GM19025 (cell line): ENCODE measurements at regions not wholly inside any gene's neighbourhood (a gene's known extent, or its start where the extent isn't known, plus 50 kb on each side); places are given as distances from the start of the nearest gene placed in this dataset.
A peak's percentile ranks its signal among the peaks of the same experiment; 100 is the strongest.
"Not testable (repeated sequence)": the region's sequence is repeated elsewhere in the genome, so short reads cannot be mapped to it uniquely, and the experiment has no call there.

Experiments
- ATAC-seq: cut with Tn5 transposase; IDR thresholded peaks from one replicate; pipeline ENCODE4 v1.9.1; 2021; ENCODE audit warnings: mild to moderate bottlenecking, low read depth, moderate library complexity; ENCODE audit not compliant: unreplicated experiment

GRCh38 chr3:194028434-194029004 lies 107.4 kb upstream of the HES1 start:
- no peak for ATAC-seq

GRCh38 chr3:194029846-194030245 lies 106.1 kb upstream of the HES1 start:
- no peak for ATAC-seq

- no peak for ATAC-seq
Measured at GRCh38 chr3:194030372-194030771, 105.6 kb upstream of the HES1 start.

DNA sequence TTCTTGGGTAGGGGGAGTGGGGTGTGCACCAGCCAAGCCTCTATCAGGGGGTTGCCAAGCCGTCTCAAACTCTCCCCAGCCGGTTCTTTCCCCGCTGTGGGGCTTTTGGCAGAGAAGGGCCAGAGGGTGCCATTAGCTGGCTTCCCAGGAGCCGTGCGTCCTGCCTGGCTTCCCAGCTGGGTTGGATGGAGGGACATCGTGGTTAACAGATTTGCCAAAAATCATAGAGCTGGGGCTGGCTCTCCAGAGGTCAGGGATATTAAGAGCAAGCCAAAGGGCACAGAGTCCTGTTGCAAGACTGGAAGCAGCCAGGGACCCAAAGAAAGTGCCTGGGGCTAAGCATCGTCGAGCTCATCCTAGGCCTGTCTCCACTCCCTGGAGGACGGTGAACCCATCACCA lies 104.6 kb upstream of the HES1 start:
- ATAC-seq, result no peak

DNA sequence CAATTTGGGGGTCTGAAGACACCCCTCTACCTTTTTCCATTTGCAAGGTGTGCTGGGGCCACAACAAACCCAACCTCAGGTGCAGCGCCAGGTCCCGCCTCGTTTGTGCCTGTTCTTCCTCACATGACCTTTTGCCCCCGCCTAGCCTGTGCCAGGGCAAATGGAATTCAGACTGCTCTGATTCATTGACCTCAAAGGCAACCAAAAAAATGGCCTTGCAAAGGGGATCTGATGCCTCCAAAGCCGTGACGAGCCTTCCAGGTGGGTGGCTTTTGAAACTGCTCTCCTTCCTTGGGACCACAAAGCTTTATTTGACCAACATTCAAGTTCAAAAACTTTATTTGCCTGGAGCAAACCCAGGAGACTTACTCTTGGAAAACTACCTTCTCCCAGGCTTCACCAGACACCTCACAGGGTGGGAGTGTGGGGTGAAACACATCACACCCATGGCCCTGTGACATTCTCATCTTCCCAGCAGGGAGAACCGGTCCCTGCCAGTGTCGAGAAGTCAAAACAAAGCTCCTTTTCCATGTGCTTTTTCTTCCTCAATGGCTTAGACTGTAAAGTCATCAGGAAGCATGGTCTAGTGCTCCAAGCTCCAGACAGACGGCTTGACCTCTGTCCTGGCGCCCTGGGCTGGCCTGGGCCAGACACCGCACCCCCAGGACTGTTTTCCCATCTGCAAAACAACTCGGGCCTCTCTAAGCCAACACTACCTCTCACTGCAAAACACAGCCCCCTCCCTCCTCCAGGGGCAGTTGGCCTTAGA lies 103.9 kb upstream of the HES1 start:
- ATAC-seq, result no peak

DNA sequence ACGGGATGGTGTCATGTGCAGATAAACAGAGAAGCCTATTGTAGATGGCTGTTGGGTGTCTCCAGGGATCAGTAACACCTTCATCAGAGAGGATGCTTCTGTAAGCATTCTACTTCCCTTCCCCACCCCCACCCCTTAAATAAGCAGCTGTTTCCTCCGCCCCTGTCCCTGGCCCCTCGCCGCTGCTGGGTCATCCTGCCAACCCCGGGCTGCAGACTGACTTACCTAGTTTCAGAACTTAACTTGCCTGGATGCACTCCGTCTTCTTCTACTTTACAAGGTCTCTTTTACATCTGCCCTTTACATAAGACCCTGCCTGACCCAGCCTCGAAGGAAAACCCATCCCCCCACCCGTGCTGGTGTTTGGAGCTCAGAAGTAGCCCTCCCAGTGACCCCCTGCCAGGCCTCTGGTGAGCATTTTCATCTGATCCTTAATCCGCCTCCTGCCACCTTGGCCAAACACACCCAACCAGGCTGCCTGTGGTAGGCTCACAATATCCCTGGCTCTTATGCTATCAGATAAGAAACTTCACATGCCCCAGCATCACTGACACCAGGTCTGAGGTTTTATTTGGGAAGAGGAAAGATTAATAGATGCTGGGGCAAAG lies 103.0 kb upstream of the HES1 start:
- no peak for ATAC-seq

GRCh38 chr3:194034346-194035336 lies 101.3 kb upstream of the HES1 start:
- no peak for ATAC-seq

DNA sequence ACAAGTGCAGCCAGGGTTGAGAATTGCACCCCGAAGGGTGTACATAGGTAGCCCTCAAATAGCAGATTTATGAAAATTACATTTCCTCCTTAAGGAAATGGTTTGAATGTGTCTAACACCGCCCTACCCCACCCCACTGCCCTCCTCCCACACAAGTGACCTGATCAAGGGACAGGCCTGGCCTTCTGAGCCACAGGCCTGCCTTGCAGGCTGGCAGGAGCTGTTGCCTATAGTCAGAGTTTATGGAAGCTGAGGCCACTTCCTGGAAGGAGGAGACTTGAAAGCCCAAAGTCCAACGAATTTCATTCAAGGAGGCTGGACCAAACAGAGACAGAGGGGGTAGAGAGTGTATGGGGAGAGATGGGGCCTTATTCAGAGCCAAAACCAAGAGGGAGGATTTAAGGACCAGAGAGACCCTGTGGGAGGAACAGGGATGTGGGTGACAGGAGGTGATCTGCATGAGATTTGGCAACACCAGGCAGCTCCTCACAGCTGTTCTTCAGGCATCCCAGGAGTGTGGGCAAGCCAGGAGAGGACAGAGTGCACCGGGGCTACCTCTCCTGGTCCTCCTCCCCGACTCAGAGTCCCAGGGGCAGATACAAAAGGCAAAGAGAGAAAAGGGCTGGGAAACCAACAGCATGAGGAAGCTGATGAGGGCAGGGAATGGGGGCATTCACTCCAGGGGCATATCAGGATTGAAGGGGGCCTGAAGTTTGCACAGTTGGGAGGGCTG lies 100.4 kb upstream of the HES1 start:
- ATAC-seq, result no peak

DNA sequence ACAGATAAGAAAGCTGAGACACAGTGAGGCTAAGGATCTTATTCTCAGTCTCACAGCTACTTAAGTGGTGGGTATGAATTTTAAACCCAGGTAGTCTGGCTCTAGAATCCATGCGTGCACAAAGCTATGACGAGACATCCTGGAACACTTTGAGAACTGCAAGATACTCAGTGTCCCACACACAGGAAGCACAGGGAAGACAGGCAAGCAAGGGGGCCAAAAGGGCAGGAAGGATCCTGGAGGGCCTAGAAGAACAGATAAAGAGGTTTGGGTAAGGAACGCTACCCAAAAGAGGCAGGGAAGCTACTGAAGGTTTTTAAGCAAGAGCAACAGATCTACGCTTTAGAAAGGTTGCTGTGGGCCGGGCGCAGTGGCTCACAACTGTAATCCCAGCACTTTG lies 99.1 kb upstream of the HES1 start:
- no peak for ATAC-seq

DNA sequence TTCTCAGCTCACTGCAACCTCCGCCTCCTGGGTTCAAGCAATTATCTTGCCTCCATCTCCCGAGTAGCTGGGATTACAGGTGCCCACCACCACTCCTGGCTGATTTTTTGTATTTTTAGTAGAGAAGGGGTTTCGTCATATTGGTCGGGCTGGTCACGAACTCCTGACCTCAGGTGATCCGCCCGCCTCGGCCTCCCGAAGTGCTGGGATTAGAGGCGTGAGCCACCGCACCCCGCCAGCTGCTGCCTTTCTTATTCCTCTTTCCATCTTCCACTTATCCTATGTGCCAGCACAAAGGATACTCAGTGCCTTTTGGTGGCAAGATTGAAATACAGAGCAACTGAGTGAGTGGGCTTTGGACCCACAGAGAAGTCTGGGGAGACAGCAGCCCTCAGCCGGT lies 97.6 kb upstream of the HES1 start:
- not testable (repeated sequence) for ATAC-seq

- ATAC-seq, result no peak
Measured at GRCh38 chr3:194038960-194039359, 97.0 kb upstream of the HES1 start.

GRCh38 chr3:194040516-194041273 lies 95.3 kb upstream of the HES1 start:
- no peak for ATAC-seq

DNA sequence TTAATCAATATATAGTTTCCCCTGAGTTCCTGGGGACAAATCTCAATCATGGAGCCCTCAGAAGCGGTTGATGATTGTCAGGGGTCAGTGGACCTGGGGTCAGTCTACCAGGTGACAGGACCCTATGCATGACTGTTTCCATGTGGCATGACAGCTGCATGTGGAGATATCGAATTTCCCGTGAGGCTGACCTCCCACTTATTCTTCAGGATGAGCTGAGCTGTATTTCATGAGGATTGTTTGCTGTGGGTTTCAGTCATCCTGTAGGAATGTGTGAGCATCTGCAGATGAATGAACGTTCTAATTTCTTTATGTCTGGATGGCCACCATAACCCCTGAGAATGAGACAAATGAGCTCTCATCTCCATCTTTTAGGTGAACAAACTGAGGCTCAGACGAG lies 93.0 kb upstream of the HES1 start:
- ATAC-seq, result no peak

- ATAC-seq, result no peak
Measured at GRCh38 chr3:194043516-194043915, 92.4 kb upstream of the HES1 start.

- peak; percentile 92 for ATAC-seq
Measured at GRCh38 chr3:194045289-194045688, 90.7 kb upstream of the HES1 start.

- no peak for ATAC-seq
Measured at GRCh38 chr3:194045919-194046318, 90.0 kb upstream of the HES1 start.

DNA sequence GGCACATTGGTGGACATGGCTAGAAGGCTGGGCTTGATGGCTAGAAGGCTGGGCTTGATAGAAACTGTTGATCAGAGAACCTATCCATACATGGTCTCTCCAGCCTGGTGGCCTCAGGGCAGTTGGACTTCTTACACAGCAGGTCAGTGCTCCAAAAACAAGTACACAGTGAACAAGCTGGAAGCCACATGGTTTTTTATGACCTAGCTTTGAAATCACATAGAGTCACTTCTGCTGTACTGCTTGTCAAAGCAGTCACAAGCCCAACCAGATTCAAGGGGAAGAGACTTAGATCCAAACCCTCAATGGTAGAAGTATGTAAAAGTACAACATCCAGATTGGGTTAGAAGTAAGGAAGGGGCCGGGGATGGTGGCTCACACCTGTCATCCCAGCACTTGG lies 89.4 kb upstream of the HES1 start:
- ATAC-seq, result no peak

DNA sequence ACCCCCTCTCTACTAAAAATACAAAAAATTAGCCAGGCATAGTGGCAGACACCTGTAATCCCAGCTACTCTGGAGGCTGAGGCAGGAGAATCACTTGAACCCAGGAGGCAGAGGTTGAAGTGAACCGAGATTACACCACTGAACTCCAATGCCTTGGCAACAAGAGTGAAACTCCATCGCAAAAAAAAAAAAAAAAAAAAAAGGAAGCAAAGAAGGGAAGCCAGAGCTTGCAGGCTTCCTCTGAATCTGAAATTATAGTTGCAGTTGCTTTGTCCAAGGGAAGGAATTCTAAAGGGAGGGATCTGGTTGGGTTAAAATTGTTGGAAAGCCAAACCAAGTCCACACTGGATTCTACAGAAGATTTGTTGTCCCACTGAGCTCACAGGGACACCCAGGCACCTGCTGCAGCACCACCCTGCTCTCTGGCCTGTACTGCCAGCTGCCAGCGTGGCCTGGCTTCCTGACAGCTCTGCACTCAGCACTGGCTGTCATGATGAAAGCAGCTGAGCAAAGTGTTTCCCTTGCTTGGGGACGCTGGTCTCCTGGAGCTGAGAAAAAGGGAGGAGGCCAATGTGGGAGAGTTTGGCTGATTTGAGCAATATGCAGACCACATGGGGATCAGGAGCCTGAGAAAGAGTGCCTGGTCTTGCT lies 88.8 kb upstream of the HES1 start:
- peak; percentile 39 for ATAC-seq

GRCh38 chr3:194049394-194049793 lies 86.6 kb upstream of the HES1 start:
- ATAC-seq, result no peak
